22Rv1 (cell line): ENCODE measurements at regions not wholly inside any gene's neighbourhood (a gene's known extent, or its start where the extent isn't known, plus 50 kb on each side); places are given as distances from the start of the nearest gene placed in this dataset.

Experiments
- H3K27ac ChIP-seq: fragments of 450-650 bp; 2 replicates; pipeline ENCODE4 v1.5.1; 2017
- CTCF ChIP-seq: fragments of 450-650 bp; IDR thresholded peaks from 2 replicates; pipeline ENCODE4 v1.5.1; 2017; ENCODE audit warnings: mild to moderate bottlenecking
- ZFX ChIP-seq: fragments of 450-650 bp; IDR thresholded peaks from 2 replicates; pipeline ENCODE4 v1.6.1; 2017; ENCODE audit warnings: antibody characterized with exemption, borderline replicate concordance

- no peak overlapping the region for H3K27ac ChIP-seq
- TF ChIP-seq ZFX (no peak), CTCF (no peak)
These were observed 112.4 kb downstream of the SH3TC2 start for GRCh38 chr5:148950471-148950863.

GRCh38 chr5:148950892-148951291 lies 112.0 kb downstream of the SH3TC2 start:
- no peak for TF ChIP-seq CTCF
- TF ChIP-seq ZFX: no peak
- no peak overlapping the region for H3K27ac ChIP-seq

GRCh38 chr5:148951612-148952011 lies 111.2 kb downstream of the SH3TC2 start:
- no peak for TF ChIP-seq CTCF
- TF ChIP-seq ZFX: no peak
- no peak overlapping the region for H3K27ac ChIP-seq

- no peak for TF ChIP-seq CTCF
- no peak for TF ChIP-seq ZFX
- no peak overlapping the region for H3K27ac ChIP-seq
These were observed 110.6 kb downstream of the SH3TC2 start for GRCh38 chr5:148952097-148952867.

- TF ChIP-seq CTCF: no peak
- TF ChIP-seq ZFX: no peak
- no peak overlapping the region for H3K27ac ChIP-seq
These were observed 109.2 kb downstream of the SH3TC2 start for GRCh38 chr5:148953711-148954110.
